C4-2B (cell line): ENCODE measurements at regions not wholly inside any gene's neighbourhood (a gene's known extent, or its start where the extent isn't known, plus 50 kb on each side); places are given as distances from the start of the nearest gene placed in this dataset.

Experiments
- H3K27ac ChIP-seq: fragments of 450-650 bp; 2 replicates; pipeline ENCODE4 v1.5.1; 2017
- CTCF ChIP-seq: fragments of 450-650 bp; conservative IDR thresholded peaks from 2 replicates; pipeline ENCODE4 v1.5.1; 2017; ENCODE audit warnings: mild to moderate bottlenecking
- ZFX ChIP-seq: fragments of 450-650 bp; IDR thresholded peaks from 2 replicates; pipeline ENCODE4 v1.6.1; 2017

- no peak overlapping the region for H3K27ac ChIP-seq
- no peak for TF ChIP-seq CTCF
- TF ChIP-seq ZFX, result no peak
These were observed 159.4 kb upstream of the FAM3C start for GRCh38 chr7:121555558-121555957.

- no peak for TF ChIP-seq ZFX
- TF ChIP-seq CTCF, result peak; percentile 91
- H3K27ac ChIP-seq, result no peak overlapping the region
These were observed 151.5 kb upstream of the FAM3C start for GRCh38 chr7:121547544-121548092.

- no peak overlapping the region for H3K27ac ChIP-seq
- TF ChIP-seq ZFX (no peak), CTCF (no peak)
These were observed 150.8 kb upstream of the FAM3C start for GRCh38 chr7:121546632-121547543.

- TF ChIP-seq CTCF (no peak), ZFX (no peak)
- H3K27ac ChIP-seq, result no peak overlapping the region
These were observed 149.3 kb upstream of the FAM3C start for GRCh38 chr7:121545418-121545817.

- H3K27ac ChIP-seq, result no peak overlapping the region
These were observed 148.6 kb upstream of the FAM3C start for GRCh38 chr7:121544726-121545125.

GRCh38 chr7:121544238-121544637, 148.1 kb upstream of the FAM3C start:
- no peak for TF ChIP-seq ZFX
- H3K27ac ChIP-seq, result no peak overlapping the region

More at GRCh38 chr7:121544726-121545125, 148.6 kb upstream of the FAM3C start:
- TF ChIP-seq CTCF (no peak), ZFX (no peak)

GRCh38 chr7:121541457-121541856, 145.3 kb upstream of the FAM3C start:
- TF ChIP-seq ZFX (no peak), CTCF (no peak)
- no peak overlapping the region for H3K27ac ChIP-seq

- TF ChIP-seq ZFX, result no peak
- no peak overlapping the region for H3K27ac ChIP-seq
These were observed 144.0 kb upstream of the FAM3C start for GRCh38 chr7:121540138-121540537.
